ENCODE measurements at regions not wholly inside any gene's neighbourhood (a gene's known extent, or its start where the extent isn't known, plus 50 kb on each side); places are given as distances from the start of the nearest gene placed in this dataset.
"Not testable (repeated sequence)": the region's sequence is repeated elsewhere in the genome, so short reads cannot be mapped to it uniquely, and the experiment has no call there.

GRCh38 chr6:20263059-20263458 lies 50.8 kb upstream of the MBOAT1 start:
- TF ChIP-seq ZNF274 (IDR thresholded peaks at IDR 0.05; ENCODE audit: low read depth, low read length): no peak
- H3K4me3 ChIP-seq (ENCODE audit: low read length): no peak overlapping the region

GRCh38 chr6:20265842-20266241 lies 53.6 kb upstream of the MBOAT1 start:
- no peak for TF ChIP-seq ZNF274 (IDR thresholded peaks at IDR 0.05; ENCODE audit: low read depth, low read length)
- H3K4me3 ChIP-seq (ENCODE audit: low read length): no peak overlapping the region

- H3K4me3 ChIP-seq (ENCODE audit: low read length): no peak overlapping the region
- TF ChIP-seq ZNF274 (IDR thresholded peaks at IDR 0.05; ENCODE audit: low read depth, low read length): no peak
Measured at GRCh38 chr6:20266851-20267608, 54.8 kb upstream of the MBOAT1 start.

- TF ChIP-seq ZNF274 (IDR thresholded peaks at IDR 0.05; ENCODE audit: low read depth, low read length): no peak
- no peak overlapping the region for H3K4me3 ChIP-seq (ENCODE audit: low read length)
Measured at GRCh38 chr6:20269181-20269580, 56.9 kb upstream of the MBOAT1 start.

GRCh38 chr6:20271818-20272217 lies 59.5 kb upstream of the MBOAT1 start:
- TF ChIP-seq ZNF274 (IDR thresholded peaks at IDR 0.05; ENCODE audit: low read depth, low read length): no peak
- no peak overlapping the region for H3K4me3 ChIP-seq (ENCODE audit: low read length)

- no peak for TF ChIP-seq ZNF274 (IDR thresholded peaks at IDR 0.05; ENCODE audit: low read depth, low read length)
- no peak overlapping the region for H3K4me3 ChIP-seq (ENCODE audit: low read length)
Measured at GRCh38 chr6:20274137-20274536, 61.9 kb upstream of the MBOAT1 start.

GRCh38 chr6:20275837-20276236 lies 63.6 kb upstream of the MBOAT1 start:
- H3K4me3 ChIP-seq (ENCODE audit: low read length): not testable (repeated sequence)

GRCh38 chr6:20277724-20278123 lies 65.5 kb upstream of the MBOAT1 start:
- H3K4me3 ChIP-seq (ENCODE audit: low read length): not testable (repeated sequence)

- TF ChIP-seq ZNF274 (IDR thresholded peaks at IDR 0.05; ENCODE audit: low read depth, low read length): no peak
- H3K4me3 ChIP-seq (ENCODE audit: low read length): no peak overlapping the region
Measured at GRCh38 chr6:20279051-20279450, 66.8 kb upstream of the MBOAT1 start.

GRCh38 chr6:20279608-20280287 lies 67.5 kb upstream of the MBOAT1 start:
- H3K4me3 ChIP-seq (ENCODE audit: low read length): no peak overlapping the region

GRCh38 chr6:20280288-20280621 lies 68.0 kb upstream of the MBOAT1 start:
- no peak for TF ChIP-seq ZNF274 (IDR thresholded peaks at IDR 0.05; ENCODE audit: low read depth, low read length)
- H3K4me3 ChIP-seq (ENCODE audit: low read length): no peak overlapping the region

More at GRCh38 chr6:20279608-20280287, 67.5 kb upstream of the MBOAT1 start:
- TF ChIP-seq ZNF274 (IDR thresholded peaks at IDR 0.05; ENCODE audit: low read depth, low read length): no peak

GRCh38 chr6:20284672-20285071 lies 72.4 kb upstream of the MBOAT1 start:
- TF ChIP-seq ZNF274 (IDR thresholded peaks at IDR 0.05; ENCODE audit: low read depth, low read length): no peak
- no peak overlapping the region for H3K4me3 ChIP-seq (ENCODE audit: low read length)

GRCh38 chr6:20286968-20287565 lies 74.8 kb upstream of the MBOAT1 start:
- no peak overlapping the region for H3K4me3 ChIP-seq (ENCODE audit: low read length)
- TF ChIP-seq ZNF274 (IDR thresholded peaks at IDR 0.05; ENCODE audit: low read depth, low read length): no peak

- TF ChIP-seq ZNF274 (IDR thresholded peaks at IDR 0.05; ENCODE audit: low read depth, low read length): no peak
- no peak overlapping the region for H3K4me3 ChIP-seq (ENCODE audit: low read length)
Measured at GRCh38 chr6:20291764-20292580, 79.7 kb upstream of the MBOAT1 start.
